HepG2 (cell line): ENCODE measurements at regions not wholly inside any gene's neighbourhood (a gene's known extent, or its start where the extent isn't known, plus 50 kb on each side); places are given as distances from the start of the nearest gene placed in this dataset.

Experiments
- ATAC-seq: fragments of 200-7000 bp; cut with Tn5 transposase; 3 replicates; pipeline ENCODE4 v1.9.1; 2020; ENCODE audit warnings: mild to moderate bottlenecking, moderate library complexity
- BruUV-seq: library from RNA; stranded (reverse); fragments of 400-500 nt; replicated peaks from 2 replicates; lab custom pipeline; 2021; lab: Mats Ljungman, UMichigan
- CTCF ChIA-PET: fragments of 300-600 bp; formaldehyde crosslinking; extraction: SDS; loops from one replicate; lab custom pipeline; 2021; ENCODE audit warnings: low total read pairs, inconsistent platforms, low intra/inter-chr PET ratio; lab: Yijun Ruan, JAX
- POLR2A ChIA-PET: fragments of 350-600 bp; sonication (Branson Sonifier 250); formaldehyde crosslinking; loops from one replicate; lab custom pipeline; 2020; ENCODE audit warnings: antibody characterized with exemption, inconsistent platforms; lab: Yijun Ruan, JAX
- DNase-seq: peaks from one replicate; pipeline ENCODE4 v3.0.0-alpha.2; 2015; ENCODE audit warnings: low spot score
- FAIRE-seq: peaks from 3 replicates; lab custom pipeline; 2011; peaks lifted over from hg19 to GRCh38; lab: Jason Lieb, UNC
- H2AFZ ChIP-seq: one replicate; pipeline ENCODE4 v1.6.1; 2011; ENCODE audit warnings: low read length, inconsistent platforms
- H3K27ac ChIP-seq: fragments of 300-600 bp; 3 replicates; pipeline ENCODE4 v1.8.0; 2011; ENCODE audit warnings: mixed run types, mild to moderate bottlenecking, mixed read lengths, low read length, inconsistent platforms; ENCODE audit not compliant: insufficient read depth; ENCODE audit errors: extremely low read length
- H3K27me3 ChIP-seq, 2 experiments: fragments of 200-600 bp in 1 of 2; 2 replicates in 1 of 2; 3 replicates in 1 of 2; pipeline versions ENCODE4 v1.6.0 to v1.8.0; 2011; ENCODE audit warnings: low read length in 2 of 2, mild to moderate bottlenecking in 2 of 2, moderate library complexity in 2 of 2, inconsistent platforms in 1 of 2; ENCODE audit not compliant: insufficient read depth in 2 of 2, control insufficient read depth in 1 of 2
- H3K36me3 ChIP-seq, 2 experiments: fragments of 200-600 bp in 1 of 2; replicated peaks in 1 of 2; 2 replicates in 1 of 2; 3 replicates in 1 of 2; pipeline versions ENCODE4 v1.5.1 to v1.8.0; 2011; ENCODE audit warnings: low read length in 2 of 2, inconsistent platforms in 1 of 2; ENCODE audit not compliant: insufficient read depth in 2 of 2, control insufficient read depth in 1 of 2
- H3K4me1 ChIP-seq: 2 replicates; pipeline ENCODE4 v1.5.1; 2012; ENCODE audit warnings: low read length, inconsistent platforms; ENCODE audit not compliant: insufficient read depth
- H3K4me2 ChIP-seq: 2 replicates; pipeline ENCODE4 v1.6.0; 2011; ENCODE audit warnings: low read depth, low read length, inconsistent platforms
- H3K4me3 ChIP-seq, 3 experiments: fragments of 200-600 bp in 1 of 3; sonication (generic), shearing (Covaris generic) in 1 of 3; replicated peaks in 1 of 3; 2 replicates each; pipeline ENCODE4 v1.5.1; 2011 to 2016; ENCODE audit warnings: low read length in 3 of 3, inconsistent platforms in 2 of 3, low read depth in 2 of 3, mild to moderate bottlenecking in 2 of 3, control low read depth in 1 of 3, mixed read lengths in 1 of 3; ENCODE audit not compliant: insufficient read depth in 1 of 3
- H3K79me2 ChIP-seq: one replicate; pipeline ENCODE4 v1.6.1; 2011; ENCODE audit warnings: low read length, inconsistent platforms; ENCODE audit not compliant: insufficient read depth
- H3K9ac ChIP-seq: 2 replicates; pipeline ENCODE4 v1.6.0; 2011; ENCODE audit warnings: mild to moderate bottlenecking, low read depth, low read length, inconsistent platforms; ENCODE audit not compliant: insufficient read depth
- H3K9me3 ChIP-seq: 2 replicates; pipeline ENCODE4 v1.5.1; 2012; ENCODE audit warnings: mild to moderate bottlenecking, low read length
- H4K20me1 ChIP-seq: 2 replicates; pipeline ENCODE4 v1.6.0; 2011; ENCODE audit warnings: inconsistent platforms, mild to moderate bottlenecking, low read length, moderate library complexity; ENCODE audit not compliant: insufficient read depth
- ARNT2 ChIP-seq: sonication (generic); formaldehyde crosslinking; IDR thresholded peaks from 2 replicates; pipeline ENCODE4 v1.8.0; 2022; ENCODE audit warnings: mild to moderate bottlenecking, low read depth, missing genetic modification reagents, moderate library complexity
- FOXA1 ChIP-seq, 2 experiments: fragments of 450-650 bp in 1 of 2; sonication (generic) in 1 of 2; formaldehyde crosslinking in 1 of 2; IDR thresholded peaks; 2 replicates each; pipeline versions ENCODE4 v1.4.0 to v1.6.1; 2016 to 2020; ENCODE audit warnings: missing genetic modification reagents in 1 of 2
- FOXP1 ChIP-seq, 2 experiments: fragments of 450-650 bp in 1 of 2; IDR thresholded peaks; 2 replicates each; pipeline ENCODE4 v1.6.1; 2017 to 2018; ENCODE audit warnings: antibody characterized with exemption in 1 of 2
- IRF1 ChIP-seq: sonication (generic); formaldehyde crosslinking; IDR thresholded peaks from 2 replicates; pipeline ENCODE4 v1.4.0; 2020; ENCODE audit warnings: low read depth, mild to moderate bottlenecking, missing genetic modification reagents
- MAFF ChIP-seq: IDR thresholded peaks from 2 replicates; pipeline ENCODE4 v1.6.1; 2011; ENCODE audit warnings: low read depth, low read length, improper control_type of control experiment
- MAFK ChIP-seq, 2 experiments: IDR thresholded peaks in 1 of 2; conservative IDR thresholded peaks in 1 of 2; 2 replicates each; pipeline ENCODE4 v1.6.1; 2011; ENCODE audit warnings: improper control_type of control experiment in 2 of 2, low read length in 2 of 2
- MXD3 ChIP-seq: IDR thresholded peaks from 2 replicates; pipeline ENCODE4 v1.6.1; 2016; ENCODE audit warnings: mild to moderate bottlenecking, missing biosample characterization, missing genetic modification reagents
- REPIN1 ChIP-seq: sonication (generic); formaldehyde crosslinking; IDR thresholded peaks from 2 replicates; pipeline ENCODE4 v1.8.0; 2022; ENCODE audit warnings: missing genetic modification reagents, low read depth, mild to moderate bottlenecking, borderline replicate concordance
- SNAPC5 ChIP-seq: sonication (generic); formaldehyde crosslinking; IDR thresholded peaks from 2 replicates; pipeline ENCODE4 v1.8.1; 2023; ENCODE audit warnings: mild to moderate bottlenecking, missing genetic modification reagents, borderline replicate concordance
- ZBTB42 ChIP-seq: sonication (generic); formaldehyde crosslinking; IDR thresholded peaks from 2 replicates; pipeline ENCODE4 v1.5.0; 2020; ENCODE audit warnings: mild to moderate bottlenecking, missing genetic modification reagents
- ZNF10 ChIP-seq: sonication (generic); formaldehyde crosslinking; IDR thresholded peaks from 2 replicates; pipeline ENCODE4 v1.4.0; 2020; ENCODE audit warnings: mild to moderate bottlenecking, low read depth, missing genetic modification reagents, borderline replicate concordance
- ZNF282 ChIP-seq: fragments of 450-650 bp; IDR thresholded peaks from 2 replicates; pipeline ENCODE4 v1.6.1; 2018; ENCODE audit not compliant: partially characterized antibody
- ZNF326 ChIP-seq: sonication (generic); formaldehyde crosslinking; IDR thresholded peaks from 2 replicates; pipeline ENCODE4 v1.4.0; 2020; ENCODE audit warnings: missing genetic modification reagents, borderline replicate concordance
- ZNF331 ChIP-seq: sonication (generic); formaldehyde crosslinking; IDR thresholded peaks from 2 replicates; pipeline ENCODE4 v1.4.0; 2020; ENCODE audit warnings: missing genetic modification reagents
- ZNF558 ChIP-seq: sonication (generic); formaldehyde crosslinking; IDR thresholded peaks from 2 replicates; pipeline ENCODE4 v1.9.0; 2022; ENCODE audit warnings: mild to moderate bottlenecking, missing genetic modification reagents, borderline replicate concordance
- ZNF749 ChIP-seq: sonication (generic); formaldehyde crosslinking; IDR thresholded peaks from 2 replicates; pipeline ENCODE4 v1.8.0; 2022; ENCODE audit warnings: mild to moderate bottlenecking, missing genetic modification reagents, moderate library complexity, borderline replicate concordance
- ZNF772 ChIP-seq: sonication (generic); formaldehyde crosslinking; IDR thresholded peaks from 2 replicates; pipeline ENCODE4 v1.5.0; 2020; ENCODE audit warnings: mild to moderate bottlenecking, missing genetic modification reagents
- ZNF841 ChIP-seq: sonication (generic); formaldehyde crosslinking; IDR thresholded peaks from 2 replicates; pipeline ENCODE4 v1.8.1; 2023; ENCODE audit warnings: missing genetic modification reagents, borderline replicate concordance
- in situ Hi-C: cut with HindIII; loops from 2 replicates; pipeline ENCODE4 v1.10.0; 2017; ENCODE audit warnings: low pct_unique_long_range_greater_than_20kb; ENCODE audit not compliant: extremely low pct_ligation_motif_present
- intact Hi-C: fragments of 100-400 bp; cut with micrococcal nuclease; formaldehyde crosslinking; loops from one replicate; pipeline ENCODE4 v1.10.0; 2022; ENCODE audit not compliant: unreplicated experiment

GRCh38 chr3:151944356-151944755 lies 70.9 kb downstream of the SUCNR1 start:
- H3K79me2 ChIP-seq: no peaks in the 10 kb centered on the region
- H3K9me3 ChIP-seq: no peaks in the 10 kb centered on the region
- TF ChIP-seq FOXA1 (IDR thresholded peaks at IDR 0.05) (no peak), FOXA1 (CRISPR knock-in tag; IDR thresholded peaks at IDR 0.05) (no peak), IRF1 (no peak), REPIN1 (CRISPR knock-in tag) (no peak), ZNF558 (no peak), ZNF10 (CRISPR knock-in tag) (no peak), ARNT2 (no peak), FOXP1 (IDR thresholded peaks at IDR 0.05) (no peak), FOXP1 (CRISPR knock-in tag; IDR thresholded peaks at IDR 0.05) (no peak), ZNF772 (CRISPR knock-in tag) (no peak), MAFK (conservative IDR thresholded peaks at IDR 0.05 in 1 of 2, IDR thresholded peaks at IDR 0.05 in 1 of 2; ENCODE audit: low read length in 2 of 2) (peak; percentile 36 to 52; a peak in 3 of 4 replicates), ZNF749 (no peak), ZNF331 (CRISPR knock-in tag) (no peak), MAFF (peak; percentile 14; the same call in 1 of the 2 replicates), ZNF841 (CRISPR knock-in tag) (no peak), ZNF282 (no peak), ZNF326 (CRISPR knock-in tag) (no peak), ZBTB42 (CRISPR knock-in tag) (no peak), SNAPC5 (no peak), MXD3 (CRISPR knock-in tag) (no peak)
- H3K4me2 ChIP-seq: no peak overlapping the region
- in situ Hi-C loops (no loop called here), intact Hi-C loops (no loop called here)
- no peak overlapping the region for H3K9ac ChIP-seq
- no TSS peak for BruUV-seq
- H3K27me3 ChIP-seq: no peaks in the 10 kb centered on the region
- no peak for DNase-seq
- CTCF ChIA-PET: no interaction called here
- no peaks in the 10 kb centered on the region for H3K36me3 ChIP-seq
- FAIRE-seq: no peak
- no peak for ATAC-seq
- H2AFZ ChIP-seq: no peak overlapping the region
- no peaks in the 10 kb centered on the region for H3K4me1 ChIP-seq
- no peaks in the 10 kb centered on the region for H4K20me1 ChIP-seq
- H3K4me3 ChIP-seq: no peak overlapping the region
- POLR2A ChIA-PET: no interaction called here
- H3K27ac ChIP-seq: no peak overlapping the region
